Left kidney (tissue), 1 donor: ENCODE measurements at regions not wholly inside any gene's neighbourhood (a gene's known extent, or its start where the extent isn't known, plus 50 kb on each side); places are given as distances from the start of the nearest gene placed in this dataset.

Experiments used
- DNase-seq: peaks from one replicate; pipeline ENCODE4 v3.0.0-alpha.2; 2013

GRCh38 chr1:230515451-230516145 is 89.5 kb upstream of the PGBD5 start:
- no peak for DNase-seq

- DNase-seq: no peak
These were observed 84.4 kb upstream of the PGBD5 start for GRCh38 chr1:230510496-230510895.

- DNase-seq: no peak
These were observed 83.3 kb upstream of the PGBD5 start for GRCh38 chr1:230509281-230509977.

- no peak for DNase-seq
These were observed 81.7 kb upstream of the PGBD5 start for GRCh38 chr1:230507666-230508402.

GRCh38 chr1:230507236-230507635 is 81.1 kb upstream of the PGBD5 start:
- no peak for DNase-seq

- no peak for DNase-seq
These were observed 80.3 kb upstream of the PGBD5 start for GRCh38 chr1:230506451-230506850.

- no peak for DNase-seq
These were observed 78.2 kb upstream of the PGBD5 start for GRCh38 chr1:230504310-230504709.

GRCh38 chr1:230503726-230504125 is 77.6 kb upstream of the PGBD5 start:
- DNase-seq: peak; percentile 43

- no peak for DNase-seq
These were observed 76.9 kb upstream of the PGBD5 start for GRCh38 chr1:230502996-230503395.

- no peak for DNase-seq
These were observed 76.2 kb upstream of the PGBD5 start for GRCh38 chr1:230502306-230502705.

GRCh38 chr1:230501849-230502248 is 75.7 kb upstream of the PGBD5 start:
- DNase-seq: peak; percentile 33

GRCh38 chr1:230501242-230501641 is 75.1 kb upstream of the PGBD5 start:
- no peak for DNase-seq

- DNase-seq: no peak
These were observed 73.9 kb upstream of the PGBD5 start for GRCh38 chr1:230500063-230500462.

GRCh38 chr1:230499496-230499895 is 73.4 kb upstream of the PGBD5 start:
- DNase-seq: no peak

GRCh38 chr1:230498704-230499103 is 72.6 kb upstream of the PGBD5 start:
- no peak for DNase-seq

- no peak for DNase-seq
These were observed 70.3 kb upstream of the PGBD5 start for GRCh38 chr1:230496451-230496850.

- DNase-seq: no peak
These were observed 69.8 kb upstream of the PGBD5 start for GRCh38 chr1:230495891-230496385.

GRCh38 chr1:230495076-230495475 is 68.9 kb upstream of the PGBD5 start:
- DNase-seq: peak; percentile 41

- DNase-seq: no peak
These were observed 68.4 kb upstream of the PGBD5 start for GRCh38 chr1:230494514-230494913.

GRCh38 chr1:230494026-230494425 is 67.9 kb upstream of the PGBD5 start:
- no peak for DNase-seq

GRCh38 chr1:230493264-230493663 is 67.1 kb upstream of the PGBD5 start:
- no peak for DNase-seq

- DNase-seq: no peak
These were observed 64.3 kb upstream of the PGBD5 start for GRCh38 chr1:230490436-230490835.
